GM12864 (cell line): ENCODE measurements at regions not wholly inside any gene's neighbourhood (a gene's known extent, or its start where the extent isn't known, plus 50 kb on each side); places are given as distances from the start of the nearest gene placed in this dataset.

Source experiments
- DNase-seq: peaks from one replicate; pipeline ENCODE4 v3.0.0-alpha.2; 2011; ENCODE audit warnings: low read depth
- H3K4me3 ChIP-seq: 2 replicates; pipeline ENCODE4 v1.5.1; 2011; ENCODE audit warnings: mild to moderate bottlenecking, low read depth, low read length, control low read depth
- CTCF ChIP-seq: IDR thresholded peaks from 2 replicates; pipeline ENCODE4 v1.5.1; 2011; ENCODE audit warnings: low read depth, mild to moderate bottlenecking, moderate library complexity, low read length, control low read depth, inconsistent platforms; ENCODE audit errors: missing control alignments

GRCh38 chr2:65656160-65656718 lies 223.8 kb upstream of the SPRED2 start:
- DNase-seq, result no peak
- TF ChIP-seq CTCF, result no peak

GRCh38 chr2:65655000-65655399 lies 222.6 kb upstream of the SPRED2 start:
- no peak for DNase-seq
- H3K4me3 ChIP-seq, result no peak overlapping the region
- TF ChIP-seq CTCF, result no peak

More at GRCh38 chr2:65656160-65656718, 223.8 kb upstream of the SPRED2 start:
- H3K4me3 ChIP-seq, result no peak overlapping the region

GRCh38 chr2:65654496-65654895 lies 222.1 kb upstream of the SPRED2 start:
- no peak for DNase-seq
- no peak for TF ChIP-seq CTCF
- no peak overlapping the region for H3K4me3 ChIP-seq

- DNase-seq, result no peak
- no peak for TF ChIP-seq CTCF
- no peak overlapping the region for H3K4me3 ChIP-seq
These were observed 219.7 kb upstream of the SPRED2 start for GRCh38 chr2:65652066-65652465.

GRCh38 chr2:65649811-65650589 lies 217.6 kb upstream of the SPRED2 start:
- no peak overlapping the region for H3K4me3 ChIP-seq
- DNase-seq, result no peak
- no peak for TF ChIP-seq CTCF

GRCh38 chr2:65647249-65647842 lies 214.9 kb upstream of the SPRED2 start:
- TF ChIP-seq CTCF, result no peak
- no peak overlapping the region for H3K4me3 ChIP-seq
- no peak for DNase-seq
